Stomach (tissue), 8 donors: ENCODE measurements at regions not wholly inside any gene's neighbourhood (a gene's known extent, or its start where the extent isn't known, plus 50 kb on each side); places are given as distances from the start of the nearest gene placed in this dataset.

Experiments used
- DNase-seq, 2 donors: peaks; one replicate each; pipeline versions ENCODE4 v3.0.0 to v3.0.0-alpha.2; 2013 to 2019
- H3K27ac ChIP-seq, 5 donors: fragments of 200-600 bp in 4 of 5; sonication (generic) in 4 of 5; one replicate each; pipeline ENCODE4 v1.5.1; 2013 to 2019; ENCODE audit warnings: mild to moderate bottlenecking in 1 of 5, moderate library complexity in 1 of 5
- H3K27me3 ChIP-seq, 3 donors: fragments of 200-600 bp; sonication (generic); one replicate each; pipeline ENCODE4 v1.5.1; 2017 to 2019; ENCODE audit warnings: mixed run types in 1 of 3
- H3K36me3 ChIP-seq, 4 donors: fragments of 200-600 bp; sonication (generic); 1 replicate in 3 of 4; 2 replicates in 1 of 4; pipeline ENCODE4 v1.5.1; 2016 to 2019
- H3K4me1 ChIP-seq, 4 donors: fragments of 200-600 bp; sonication (generic); one replicate each; pipeline ENCODE4 v1.5.1; 2016 to 2019
- H3K4me3 ChIP-seq, 4 donors: fragments of 200-600 bp; sonication (generic) in 3 of 4; one replicate each; pipeline ENCODE4 v1.5.1; 2016 to 2019; ENCODE audit warnings: mild to moderate bottlenecking in 1 of 4
- H3K9me3 ChIP-seq, 4 donors: fragments of 200-600 bp; sonication (generic); one replicate each; pipeline ENCODE4 v1.5.1; 2016 to 2019
- EP300 ChIP-seq: sonication (generic); formaldehyde crosslinking; IDR thresholded peaks from one replicate; pipeline ENCODE4 v1.6.1; 2017; ENCODE audit warnings: antibody characterized with exemption
- POLR2A ChIP-seq, 4 donors: fragments of 450-650 bp; IDR thresholded peaks; one replicate each; pipeline ENCODE4 v1.6.1; 2016; ENCODE audit warnings: antibody characterized with exemption in 4 of 4, control low read depth in 2 of 4, mild to moderate bottlenecking in 1 of 4, moderate library complexity in 1 of 4
- POLR2AphosphoS5 ChIP-seq, 3 donors: sonication (generic); formaldehyde crosslinking; IDR thresholded peaks; one replicate each; pipeline ENCODE4 v1.6.1; 2016; ENCODE audit warnings: antibody characterized with exemption in 3 of 3
- WGBS, 5 donors: extraction: QIAGEN DNeasy Blood & Tissue Kit in 3 of 5; methylation state at CpG; one replicate each; pipeline versions ENCODE4 v1.1.5 to v1.1.7; 2013 to 2018; 5-methylcytosine and 5-hydroxymethylcytosine counted together
- intact Hi-C: fragments of 100-400 bp; cut with DNase I; formaldehyde crosslinking; loops from one replicate; pipeline ENCODE4 v1.15.1; 2023; ENCODE audit warnings: low total_unique reads
- TF ChIP-seq, protein P1 (sequence below), 7 experiments: fragments of 450-650 bp in 4 of 7; fragments of 200-600 bp in 3 of 7; sonication (generic) in 3 of 7; IDR thresholded peaks; one replicate each; pipeline ENCODE4 v1.5.1; 2016 to 2019; ENCODE audit warnings: antibody characterized with exemption in 7 of 7, control low read depth in 2 of 7, mild to moderate bottlenecking in 1 of 7
- donor health status: healthy with polysubstance abuse.
- donor health status: Bipolar disorder and iron deficiency.
- donor health status: healthy.

DNA sequence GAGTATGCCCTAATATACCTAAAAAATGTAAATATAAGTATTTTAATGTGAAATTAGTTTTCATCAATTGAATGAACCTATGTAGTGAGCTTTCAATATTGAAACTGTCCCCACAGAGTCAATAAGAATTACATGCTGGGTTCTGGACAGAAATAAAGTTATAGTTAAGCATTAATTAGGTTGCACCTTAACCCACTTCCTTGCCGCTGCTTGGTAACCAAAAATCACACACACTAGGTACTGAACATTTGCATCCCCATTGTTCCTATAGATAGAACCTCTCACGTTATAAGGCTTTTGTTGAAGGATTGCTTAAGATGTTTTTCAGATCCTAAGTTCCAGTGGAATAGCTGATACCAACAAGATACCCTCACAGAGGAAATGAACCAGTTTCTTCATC, 237.1 kb upstream of the OPRM1 start:
- peak in 1 of 2 donors; percentile 18 for DNase-seq
- H3K27me3 ChIP-seq: no peaks in the 10 kb centered on the region
- H3K4me3 ChIP-seq: no peak overlapping the region
- WGBS, 5 donors: 26 to 61% (median 43%) methylated on average over 2 of the region's 2 CpGs
- no peak for TF ChIP-seq POLR2A (IDR thresholded peaks at IDR 0.05)
- TF ChIP-seq EP300: no peak
- TF ChIP-seq, protein P1, sequence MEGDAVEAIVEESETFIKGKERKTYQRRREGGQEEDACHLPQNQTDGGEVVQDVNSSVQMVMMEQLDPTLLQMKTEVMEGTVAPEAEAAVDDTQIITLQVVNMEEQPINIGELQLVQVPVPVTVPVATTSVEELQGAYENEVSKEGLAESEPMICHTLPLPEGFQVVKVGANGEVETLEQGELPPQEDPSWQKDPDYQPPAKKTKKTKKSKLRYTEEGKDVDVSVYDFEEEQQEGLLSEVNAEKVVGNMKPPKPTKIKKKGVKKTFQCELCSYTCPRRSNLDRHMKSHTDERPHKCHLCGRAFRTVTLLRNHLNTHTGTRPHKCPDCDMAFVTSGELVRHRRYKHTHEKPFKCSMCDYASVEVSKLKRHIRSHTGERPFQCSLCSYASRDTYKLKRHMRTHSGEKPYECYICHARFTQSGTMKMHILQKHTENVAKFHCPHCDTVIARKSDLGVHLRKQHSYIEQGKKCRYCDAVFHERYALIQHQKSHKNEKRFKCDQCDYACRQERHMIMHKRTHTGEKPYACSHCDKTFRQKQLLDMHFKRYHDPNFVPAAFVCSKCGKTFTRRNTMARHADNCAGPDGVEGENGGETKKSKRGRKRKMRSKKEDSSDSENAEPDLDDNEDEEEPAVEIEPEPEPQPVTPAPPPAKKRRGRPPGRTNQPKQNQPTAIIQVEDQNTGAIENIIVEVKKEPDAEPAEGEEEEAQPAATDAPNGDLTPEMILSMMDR (IDR thresholded peaks at IDR 0.05): no peak
- TF ChIP-seq POLR2AphosphoS5 (IDR thresholded peaks at IDR 0.05): no peak
- intact Hi-C loops: no loop called here
- H3K27ac ChIP-seq: no peak overlapping the region
- no peaks in the 10 kb centered on the region for H3K9me3 ChIP-seq
- H3K36me3 ChIP-seq: no peaks in the 10 kb centered on the region
- no peaks in the 10 kb centered on the region for H3K4me1 ChIP-seq

- no peak for DNase-seq
- TF ChIP-seq, protein P1 (IDR thresholded peaks at IDR 0.05): no peak
- TF ChIP-seq POLR2A (IDR thresholded peaks at IDR 0.05) (no peak), POLR2AphosphoS5 (IDR thresholded peaks at IDR 0.05) (no peak), EP300 (no peak)
- intact Hi-C loops: no loop called here
- WGBS, 5 donors: 76 to 92% (median 88%) methylated on average over 4 of the region's 4 CpGs
- no peak overlapping the region for H3K4me3 ChIP-seq
- no peak overlapping the region for H3K27ac ChIP-seq
- H3K27me3 ChIP-seq: no peaks in the 10 kb centered on the region
- no peaks in the 10 kb centered on the region for H3K4me1 ChIP-seq
- H3K36me3 ChIP-seq: no peaks in the 10 kb centered on the region
- no peaks in the 10 kb centered on the region for H3K9me3 ChIP-seq
Measured at GRCh38 chr6:153800580-153801188, 238.4 kb upstream of the OPRM1 start.

DNA sequence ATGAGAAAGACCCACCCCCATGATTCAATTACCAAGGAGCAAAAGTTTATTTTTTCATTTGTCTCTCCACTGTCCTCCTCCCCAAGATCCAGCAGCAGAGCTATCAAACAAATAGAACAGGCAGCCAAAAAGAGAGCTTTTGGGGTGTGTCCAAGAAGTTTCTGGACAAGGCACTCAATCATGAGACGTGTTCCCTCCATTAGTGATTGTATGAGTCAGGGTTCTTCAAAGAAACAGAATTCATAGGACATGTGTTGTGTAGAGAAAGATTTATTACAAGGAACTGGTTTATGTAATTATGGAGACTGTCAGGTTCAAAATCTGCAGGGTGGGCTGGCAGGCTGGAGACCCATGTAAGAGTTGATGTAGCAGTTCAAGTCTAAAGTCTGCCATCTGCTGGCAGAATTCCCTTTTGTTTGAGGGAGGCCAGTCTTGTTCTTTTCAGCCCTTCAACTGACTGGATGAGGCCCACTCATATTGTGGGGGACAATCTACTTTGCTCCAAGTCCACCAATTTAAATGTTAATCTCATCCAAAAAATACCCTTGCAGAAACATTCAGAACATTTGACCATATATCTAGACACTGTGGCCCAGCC, 248.1 kb upstream of the OPRM1 start:
- intact Hi-C loops: no loop called here
- Histone ChIP-seq H3K27ac (no peak overlapping the region), H3K36me3 (no peaks in the 10 kb centered on the region), H3K27me3 (no peaks in the 10 kb centered on the region), H3K4me3 (no peak overlapping the region), H3K4me1 (no peaks in the 10 kb centered on the region), H3K9me3 (no peaks in the 10 kb centered on the region)
- DNase-seq: peak in 1 of 2 donors; percentile 52
- WGBS, 5 donors: 57 to 80% (median 58%) methylated on average over 1 of the region's 1 CpG
- no peak for TF ChIP-seq POLR2AphosphoS5 (IDR thresholded peaks at IDR 0.05)
- TF ChIP-seq POLR2A (IDR thresholded peaks at IDR 0.05): no peak
- no peak for TF ChIP-seq EP300
- TF ChIP-seq, protein P1 (IDR thresholded peaks at IDR 0.05): no peak

DNA sequence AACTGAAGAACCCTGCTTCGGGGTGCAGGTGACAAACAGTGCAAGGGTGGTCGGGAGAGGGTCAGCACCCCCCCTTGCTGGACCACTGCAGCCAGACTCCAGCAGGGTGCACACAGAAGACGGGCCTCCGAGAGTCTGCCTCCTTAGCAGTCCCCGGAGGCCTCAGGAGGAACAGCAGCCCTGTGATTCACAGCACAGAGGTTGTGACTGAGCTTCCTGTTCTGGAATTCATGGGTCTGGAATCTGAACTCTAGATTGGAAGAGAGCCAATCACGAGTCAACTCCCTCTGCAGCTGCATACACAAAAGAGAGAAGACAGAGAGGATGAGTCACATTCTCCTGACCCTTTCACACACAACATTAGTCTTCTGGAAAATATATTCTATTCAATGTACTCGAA, 249.0 kb upstream of the OPRM1 start:
- Histone ChIP-seq H3K4me1 (no peaks in the 10 kb centered on the region), H3K36me3 (no peaks in the 10 kb centered on the region), H3K9me3 (no peaks in the 10 kb centered on the region), H3K27me3 (no peaks in the 10 kb centered on the region), H3K4me3 (no peak overlapping the region), H3K27ac (no peak overlapping the region)
- 58 to 78% (median 70%) methylated on average over 4 to 7 of the region's 7 CpGs for WGBS, 5 donors
- TF ChIP-seq POLR2A (IDR thresholded peaks at IDR 0.05): no peak
- TF ChIP-seq EP300: no peak
- TF ChIP-seq, protein P1 (IDR thresholded peaks at IDR 0.05): no peak
- no peak for TF ChIP-seq POLR2AphosphoS5 (IDR thresholded peaks at IDR 0.05)
- intact Hi-C loops: no loop called here
- peak in 1 of 2 donors; percentile 44 for DNase-seq
